DOHH2 (cell line): ENCODE measurements at regions not wholly inside any gene's neighbourhood (a gene's known extent, or its start where the extent isn't known, plus 50 kb on each side); places are given as distances from the start of the nearest gene placed in this dataset.

Experiments used
- H3F3A ChIP-seq: fragments of 200-600 bp; sonication (generic), shearing (Covaris generic); 2 replicates; pipeline ENCODE4 v1.6.0; 2016; ENCODE audit warnings: antibody characterized with exemption, mild to moderate bottlenecking; ENCODE audit not compliant: control insufficient read depth, insufficient read depth
- H3K27ac ChIP-seq: fragments of 200-600 bp; sonication (generic); 2 replicates; pipeline ENCODE4 v1.5.1; 2014; ENCODE audit warnings: low read depth, mild to moderate bottlenecking, low read length, moderate library complexity
- H3K27me3 ChIP-seq: fragments of 200-600 bp; sonication (generic); 2 replicates; pipeline ENCODE4 v1.6.1; 2014; ENCODE audit warnings: mild to moderate bottlenecking, low read length, mixed read lengths; ENCODE audit not compliant: control insufficient read depth
- H3K36me3 ChIP-seq: fragments of 200-600 bp; sonication (generic); 2 replicates; pipeline ENCODE4 v1.6.1; 2014; ENCODE audit warnings: mild to moderate bottlenecking, low read length, moderate library complexity, mixed read lengths; ENCODE audit not compliant: control insufficient read depth
- H3K4me1 ChIP-seq: fragments of 200-600 bp; sonication (generic); 2 replicates; pipeline ENCODE4 v1.6.1; 2014; ENCODE audit warnings: mild to moderate bottlenecking, low read length, mixed read lengths; ENCODE audit not compliant: control insufficient read depth
- H3K4me2 ChIP-seq: fragments of 200-600 bp; sonication (generic); 2 replicates; pipeline ENCODE4 v1.6.0; 2014; ENCODE audit warnings: mild to moderate bottlenecking, low read length, moderate library complexity
- H3K4me3 ChIP-seq: fragments of 200-600 bp; sonication (generic); 2 replicates; pipeline ENCODE4 v1.5.1; 2014; ENCODE audit warnings: mild to moderate bottlenecking, low read length, mixed read lengths
- H3K79me2 ChIP-seq: fragments of 200-600 bp; sonication (generic); 2 replicates; pipeline ENCODE4 v1.6.1; 2014; ENCODE audit warnings: mild to moderate bottlenecking, low read length, mixed read lengths; ENCODE audit not compliant: control insufficient read depth
- H3K9me2 ChIP-seq: fragments of 200-600 bp; sonication (generic); replicated peaks from 2 replicates; pipeline ENCODE4 v1.6.1; 2014; ENCODE audit warnings: mild to moderate bottlenecking, low read length, mixed read lengths; ENCODE audit not compliant: control insufficient read depth
- H3K9me3 ChIP-seq: fragments of 200-600 bp; sonication (generic); 2 replicates; pipeline ENCODE4 v1.6.1; 2014; ENCODE audit warnings: antibody characterized with exemption, low read length, mixed read lengths; ENCODE audit not compliant: control insufficient read depth, insufficient read depth
- H4K20me1 ChIP-seq: fragments of 200-600 bp; sonication (generic); 2 replicates; pipeline ENCODE4 v1.6.0; 2014; ENCODE audit warnings: low read depth, mild to moderate bottlenecking, antibody characterized with exemption, low read length, moderate library complexity; ENCODE audit not compliant: control insufficient read depth, insufficient read depth
- CTCF ChIP-seq: fragments of 200-600 bp; sonication (generic); IDR thresholded peaks from one replicate; pipeline ENCODE4 v1.5.1; 2014; ENCODE audit warnings: antibody characterized with exemption, mild to moderate bottlenecking, low read depth, low read length; ENCODE audit not compliant: poor library complexity, severe bottlenecking
- EZH2phosphoT487 ChIP-seq: fragments of 200-600 bp; sonication (generic); IDR thresholded peaks from 2 replicates; pipeline ENCODE4 v1.6.1; 2017; ENCODE audit warnings: borderline replicate concordance, mild to moderate bottlenecking, antibody characterized with exemption, low read length, moderate library complexity, mixed read lengths

- no peaks in the 10 kb centered on the region for H3K9me2 ChIP-seq
- no peaks in the 10 kb centered on the region for H3K9me3 ChIP-seq
- no peaks in the 10 kb centered on the region for H3K79me2 ChIP-seq
- no peaks in the 10 kb centered on the region for H3K27me3 ChIP-seq
- H3K4me2 ChIP-seq = no peak overlapping the region
- no peaks in the 10 kb centered on the region for H4K20me1 ChIP-seq
- no peak overlapping the region for H3K27ac ChIP-seq
- TF ChIP-seq CTCF = no peak
- no peak for TF ChIP-seq EZH2phosphoT487
- no peak overlapping the region for H3K4me3 ChIP-seq
- no peaks in the 10 kb centered on the region for H3F3A ChIP-seq
- no peaks in the 10 kb centered on the region for H3K36me3 ChIP-seq
- no peaks in the 10 kb centered on the region for H3K4me1 ChIP-seq
These were observed 179.3 kb downstream of the GLI2 start for GRCh38 chr2:120914839-120915521.

DNA sequence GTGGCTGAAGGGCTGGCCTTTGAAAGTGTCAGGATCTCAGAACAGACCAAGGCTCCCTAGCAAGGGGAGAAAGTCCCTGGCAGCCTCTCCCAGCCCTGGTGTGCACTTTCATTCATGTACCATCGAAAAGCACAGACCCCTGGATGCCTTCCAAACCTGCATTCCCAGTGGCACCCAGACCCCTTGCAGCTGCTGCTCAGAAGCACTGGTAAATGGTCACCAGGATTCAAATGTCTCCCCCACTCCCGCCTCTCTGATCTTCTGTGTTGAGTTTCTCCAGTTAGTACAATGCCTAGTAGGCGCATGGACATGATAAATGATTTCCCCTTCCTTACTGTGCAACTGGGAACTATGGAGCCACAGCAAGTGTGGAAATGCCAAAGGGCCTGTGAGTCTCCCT lies 180.0 kb downstream of the GLI2 start:
- no peak overlapping the region for H3K27ac ChIP-seq
- H3K27me3 ChIP-seq = no peaks in the 10 kb centered on the region
- H3K79me2 ChIP-seq = no peaks in the 10 kb centered on the region
- no peaks in the 10 kb centered on the region for H3K9me3 ChIP-seq
- no peak overlapping the region for H3K4me2 ChIP-seq
- no peaks in the 10 kb centered on the region for H3K9me2 ChIP-seq
- no peaks in the 10 kb centered on the region for H3K36me3 ChIP-seq
- H3F3A ChIP-seq = no peaks in the 10 kb centered on the region
- H3K4me1 ChIP-seq = no peaks in the 10 kb centered on the region
- TF ChIP-seq EZH2phosphoT487 = no peak
- no peak for TF ChIP-seq CTCF
- H4K20me1 ChIP-seq = no peaks in the 10 kb centered on the region
- H3K4me3 ChIP-seq = no peak overlapping the region

GRCh38 chr2:120916446-120916845 lies 180.8 kb downstream of the GLI2 start:
- Histone ChIP-seq H4K20me1 (no peaks in the 10 kb centered on the region), H3K79me2 (no peaks in the 10 kb centered on the region), H3F3A (no peaks in the 10 kb centered on the region), H3K4me3 (no peak overlapping the region), H3K27me3 (no peaks in the 10 kb centered on the region), H3K4me2 (no peak overlapping the region), H3K9me3 (no peaks in the 10 kb centered on the region), H3K27ac (no peak overlapping the region), H3K4me1 (no peaks in the 10 kb centered on the region), H3K9me2 (no peaks in the 10 kb centered on the region), H3K36me3 (no peaks in the 10 kb centered on the region)
- TF ChIP-seq CTCF (no peak), EZH2phosphoT487 (no peak)
